Thoracic aorta (tissue), 2 donors: ENCODE measurements at regions not wholly inside any gene's neighbourhood (a gene's known extent, or its start where the extent isn't known, plus 50 kb on each side); places are given as distances from the start of the nearest gene placed in this dataset.
"Not testable (repeated sequence)": the region's sequence is repeated elsewhere in the genome, so short reads cannot be mapped to it uniquely, and the experiment has no call there.

Experiments used
- ATAC-seq: fragments of 150-250 bp; one replicate; pipeline ENCODE4 v1.8.0; 2017; ENCODE audit warnings: low read depth; ENCODE audit not compliant: insufficient number of reproducible peaks, low FRiP score
- DNase-seq: peaks from one replicate; pipeline ENCODE4 v3.0.0-alpha.2; 2020; ENCODE audit warnings: low spot score
- H3K27ac ChIP-seq, 2 donors: fragments of 200-600 bp; sonication (generic); 1 replicate in 1 of 2; 2 replicates in 1 of 2; pipeline ENCODE4 v1.5.1; 2016; ENCODE audit warnings: mild to moderate bottlenecking in 2 of 2, moderate library complexity in 2 of 2
- H3K27me3 ChIP-seq: fragments of 200-600 bp; sonication (generic); replicated peaks from 2 replicates; pipeline ENCODE4 v1.6.0; 2016; ENCODE audit warnings: mild to moderate bottlenecking; ENCODE audit not compliant: insufficient read depth
- H3K36me3 ChIP-seq: fragments of 200-600 bp; sonication (generic); one replicate; pipeline ENCODE4 v1.5.1; 2016
- H3K4me1 ChIP-seq, 2 donors: fragments of 200-600 bp; sonication (generic); 1 replicate in 1 of 2; 2 replicates in 1 of 2; pipeline versions ENCODE4 v1.5.1 to v1.6.0; 2016; ENCODE audit warnings: low read depth in 2 of 2, mild to moderate bottlenecking in 1 of 2; ENCODE audit not compliant: control insufficient read depth in 1 of 2
- H3K4me3 ChIP-seq: fragments of 200-600 bp; sonication (generic); 2 replicates; pipeline ENCODE4 v1.5.1; 2016; ENCODE audit warnings: mild to moderate bottlenecking
- H3K9me3 ChIP-seq: fragments of 200-600 bp; sonication (generic); 2 replicates; pipeline ENCODE4 v1.5.1; 2016
- TF ChIP-seq, protein P1 (sequence below): fragments of 200-600 bp; sonication (generic); IDR thresholded peaks from one replicate; pipeline ENCODE4 v1.5.1; 2019; ENCODE audit warnings: antibody characterized with exemption

DNA sequence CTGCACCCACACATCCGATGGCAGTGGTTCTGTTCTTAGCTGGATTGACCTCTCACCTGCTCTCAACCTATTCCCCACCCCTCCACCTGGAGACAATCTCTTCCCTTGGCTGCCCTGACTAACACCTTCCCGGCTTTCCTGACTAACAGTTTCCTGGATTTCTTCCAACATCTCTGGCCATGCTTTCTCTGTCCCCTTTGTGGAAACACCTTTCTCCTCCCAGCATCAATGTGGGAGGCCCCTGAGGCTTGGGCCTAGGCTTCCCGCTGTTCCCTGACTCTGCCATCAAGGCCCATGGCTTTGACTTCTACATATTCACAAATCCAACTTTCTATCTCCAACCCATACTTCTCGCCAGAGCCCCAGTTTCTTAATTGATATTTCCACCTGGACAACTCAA, 142.8 kb upstream of the ATP2B2 start:
- ATAC-seq (no peak), DNase-seq (no peak)
- Histone ChIP-seq H3K9me3 (no peaks in the 10 kb centered on the region), H3K4me1 (no peaks in the 10 kb centered on the region), H3K27me3 (no peaks in the 10 kb centered on the region), H3K36me3 (no peaks in the 10 kb centered on the region), H3K4me3 (no peak overlapping the region), H3K27ac (no peak overlapping the region)
- TF ChIP-seq, protein P1, sequence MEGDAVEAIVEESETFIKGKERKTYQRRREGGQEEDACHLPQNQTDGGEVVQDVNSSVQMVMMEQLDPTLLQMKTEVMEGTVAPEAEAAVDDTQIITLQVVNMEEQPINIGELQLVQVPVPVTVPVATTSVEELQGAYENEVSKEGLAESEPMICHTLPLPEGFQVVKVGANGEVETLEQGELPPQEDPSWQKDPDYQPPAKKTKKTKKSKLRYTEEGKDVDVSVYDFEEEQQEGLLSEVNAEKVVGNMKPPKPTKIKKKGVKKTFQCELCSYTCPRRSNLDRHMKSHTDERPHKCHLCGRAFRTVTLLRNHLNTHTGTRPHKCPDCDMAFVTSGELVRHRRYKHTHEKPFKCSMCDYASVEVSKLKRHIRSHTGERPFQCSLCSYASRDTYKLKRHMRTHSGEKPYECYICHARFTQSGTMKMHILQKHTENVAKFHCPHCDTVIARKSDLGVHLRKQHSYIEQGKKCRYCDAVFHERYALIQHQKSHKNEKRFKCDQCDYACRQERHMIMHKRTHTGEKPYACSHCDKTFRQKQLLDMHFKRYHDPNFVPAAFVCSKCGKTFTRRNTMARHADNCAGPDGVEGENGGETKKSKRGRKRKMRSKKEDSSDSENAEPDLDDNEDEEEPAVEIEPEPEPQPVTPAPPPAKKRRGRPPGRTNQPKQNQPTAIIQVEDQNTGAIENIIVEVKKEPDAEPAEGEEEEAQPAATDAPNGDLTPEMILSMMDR = no peak

DNA sequence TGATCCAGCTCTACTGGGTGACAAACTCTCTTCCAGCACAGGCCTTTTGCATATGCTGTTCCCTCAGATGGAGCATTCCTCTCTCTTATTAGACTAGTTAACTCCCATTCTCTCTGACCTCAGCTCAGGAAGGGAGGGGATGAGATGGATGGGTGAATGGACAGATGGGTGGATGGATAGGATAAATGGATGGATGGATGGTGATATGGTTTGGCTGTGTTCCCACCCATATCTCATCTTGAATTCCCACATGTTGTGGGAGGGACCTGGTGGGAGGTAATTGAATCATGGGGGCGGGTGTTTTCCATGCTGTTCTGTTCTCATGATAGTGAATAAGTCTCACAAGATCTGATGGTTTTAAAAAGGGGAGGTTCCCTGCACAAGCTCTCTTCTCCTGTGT, 144.1 kb upstream of the ATP2B2 start:
- not testable (repeated sequence) for ATAC-seq, H3K9me3 ChIP-seq, DNase-seq, H3K27me3 ChIP-seq, H3K27ac ChIP-seq, H3K4me3 ChIP-seq, H3K4me1 ChIP-seq, H3K36me3 ChIP-seq

DNA sequence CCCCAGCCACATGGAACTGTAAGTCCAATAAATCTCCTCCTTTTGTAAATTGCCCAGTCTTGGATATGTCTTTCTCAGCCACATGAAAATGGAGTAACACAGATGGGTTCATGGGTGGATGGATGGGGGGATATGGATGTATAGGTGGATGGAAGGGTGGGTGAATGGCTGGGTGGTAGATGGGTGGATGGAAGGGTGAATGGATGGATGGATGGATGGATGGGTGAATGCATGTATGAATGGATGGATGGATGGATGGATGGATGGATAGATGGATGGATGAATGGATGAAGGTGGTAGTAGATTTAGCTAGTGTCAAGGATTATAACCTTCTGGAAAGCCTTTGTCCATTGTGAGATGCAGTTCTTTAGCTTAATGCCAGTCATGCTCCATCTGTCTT, 146.1 kb upstream of the ATP2B2 start:
- H3K9me3 ChIP-seq = no peaks in the 10 kb centered on the region
- DNase-seq (no peak), ATAC-seq (no peak)
- H3K27ac ChIP-seq = no peak overlapping the region
- no peaks in the 10 kb centered on the region for H3K27me3 ChIP-seq
- no peaks in the 10 kb centered on the region for H3K36me3 ChIP-seq
- TF ChIP-seq, protein P1 = no peak
- H3K4me3 ChIP-seq = no peak overlapping the region
- H3K4me1 ChIP-seq = no peaks in the 10 kb centered on the region

DNA sequence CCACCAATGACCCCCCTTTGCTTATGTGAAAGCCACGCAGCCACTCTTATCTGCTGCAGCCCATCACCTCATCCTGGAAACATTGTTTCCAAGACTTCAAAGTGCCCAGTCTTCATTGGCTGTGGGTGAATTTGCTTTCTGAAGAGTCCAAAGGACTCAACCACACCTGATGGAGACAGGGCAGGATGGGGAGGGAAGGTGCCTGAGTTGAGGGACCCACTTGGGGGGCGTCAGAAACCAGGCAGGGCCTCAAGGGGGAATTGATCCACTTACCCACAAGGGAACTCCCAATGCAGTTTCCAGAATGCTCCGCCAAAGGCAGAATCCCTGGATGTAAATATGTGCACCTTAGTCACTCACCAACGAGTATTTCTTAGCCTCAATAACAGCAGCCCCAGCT, 147.9 kb upstream of the ATP2B2 start:
- TF ChIP-seq, protein P1 = no peak
- no peaks in the 10 kb centered on the region for H3K27me3 ChIP-seq
- H3K4me1 ChIP-seq = no peaks in the 10 kb centered on the region
- no peaks in the 10 kb centered on the region for H3K36me3 ChIP-seq
- DNase-seq = no peak
- no peaks in the 10 kb centered on the region for H3K9me3 ChIP-seq
- ATAC-seq = no peak
- no peak overlapping the region for H3K4me3 ChIP-seq
- no peak overlapping the region for H3K27ac ChIP-seq

DNA sequence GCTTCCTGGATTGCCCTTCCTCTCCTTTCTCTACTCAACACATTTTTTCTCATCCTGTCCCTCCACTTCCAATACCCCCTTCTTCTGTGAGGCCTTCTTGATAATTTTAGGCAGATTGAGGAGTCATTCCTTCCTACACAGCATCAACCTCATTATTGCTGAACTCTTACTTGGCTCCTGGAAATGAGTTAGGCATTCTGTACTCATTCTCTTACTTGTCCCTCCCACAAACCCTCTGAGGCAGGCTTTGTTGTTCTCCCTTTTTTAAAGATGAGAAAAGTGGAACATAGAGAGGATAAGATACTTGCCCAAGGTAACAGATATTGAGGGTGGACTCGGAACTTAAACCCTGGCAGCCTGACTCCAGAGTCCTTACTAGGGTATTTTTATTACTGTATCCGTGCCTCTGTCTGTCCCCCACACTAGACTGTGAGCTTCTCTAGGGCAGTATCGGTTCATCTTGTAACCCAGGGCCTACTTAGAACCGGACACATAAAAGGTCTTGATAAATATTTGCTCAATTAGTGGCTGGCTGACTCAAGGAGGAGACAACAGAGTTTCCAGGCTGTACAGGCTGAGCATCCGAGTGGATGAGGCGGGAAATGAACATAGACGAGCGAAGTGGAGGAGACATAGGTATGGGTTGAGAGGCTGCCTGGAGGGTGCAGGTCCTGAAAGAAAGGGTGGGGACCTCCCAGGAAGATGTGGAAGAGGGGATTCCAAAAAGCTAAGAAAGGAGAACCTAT, 148.7 kb upstream of the ATP2B2 start:
- DNase-seq (no peak), ATAC-seq (no peak)
- no peaks in the 10 kb centered on the region for H3K36me3 ChIP-seq
- TF ChIP-seq, protein P1 = no peak
- H3K9me3 ChIP-seq = no peaks in the 10 kb centered on the region
- no peak overlapping the region for H3K4me3 ChIP-seq
- H3K4me1 ChIP-seq = no peaks in the 10 kb centered on the region
- no peaks in the 10 kb centered on the region for H3K27me3 ChIP-seq
- H3K27ac ChIP-seq = no peak overlapping the region

DNA sequence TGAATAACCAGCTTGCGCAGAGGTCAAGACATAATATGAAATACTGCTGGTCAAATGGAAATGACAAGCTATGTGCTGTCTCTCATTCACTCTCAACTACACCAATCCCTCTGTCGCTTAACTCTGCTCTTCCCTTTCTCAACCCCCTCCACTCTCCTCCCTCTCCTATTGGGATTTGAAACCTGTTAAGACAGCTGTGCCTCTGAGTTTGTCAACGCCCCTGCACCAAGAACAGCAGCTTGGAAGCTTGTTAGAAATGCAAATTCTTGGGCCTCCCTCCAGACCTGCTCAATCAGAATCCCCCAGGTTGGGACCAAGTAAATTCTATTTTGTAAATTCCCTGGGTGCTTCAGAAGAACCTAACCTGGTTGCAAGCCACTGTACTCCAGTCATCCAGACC, 149.7 kb upstream of the ATP2B2 start:
- ATAC-seq (no peak), DNase-seq (no peak)
- TF ChIP-seq, protein P1 = no peak
- no peaks in the 10 kb centered on the region for H3K36me3 ChIP-seq
- no peak overlapping the region for H3K4me3 ChIP-seq
- no peaks in the 10 kb centered on the region for H3K27me3 ChIP-seq
- H3K9me3 ChIP-seq = no peaks in the 10 kb centered on the region
- no peaks in the 10 kb centered on the region for H3K4me1 ChIP-seq
- H3K27ac ChIP-seq = no peak overlapping the region

DNA sequence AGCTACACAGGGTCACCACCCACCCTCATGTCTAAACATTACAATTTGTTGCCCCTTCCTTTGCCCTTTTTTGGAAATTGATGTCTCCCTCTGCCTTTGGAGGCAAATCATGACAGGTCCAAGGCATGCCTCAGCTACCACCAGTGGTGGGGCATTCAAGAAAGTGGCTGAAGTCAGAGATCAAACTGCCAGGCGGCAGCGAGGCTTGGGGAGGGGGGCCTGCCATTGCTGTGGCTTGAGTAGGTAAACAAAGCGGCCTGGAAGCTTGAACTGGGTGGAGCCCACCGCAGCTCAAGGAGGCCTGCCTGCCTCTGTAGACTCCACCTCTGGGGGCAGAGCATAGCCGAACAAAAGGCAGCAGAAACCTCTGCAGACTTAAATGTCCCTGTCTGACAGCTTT, 152.0 kb upstream of the ATP2B2 start:
- H3K4me3 ChIP-seq, H3K27me3 ChIP-seq, DNase-seq, H3K36me3 ChIP-seq, H3K27ac ChIP-seq, H3K9me3 ChIP-seq, ATAC-seq, H3K4me1 ChIP-seq: not testable (repeated sequence)
